GM23338 (cell line): ENCODE measurements at regions not wholly inside any gene's neighbourhood (a gene's known extent, or its start where the extent isn't known, plus 50 kb on each side); places are given as distances from the start of the nearest gene placed in this dataset.

Source experiments
- ATAC-seq: fragments of 200-7000 bp; cut with Tn5 transposase; 3 replicates; pipeline ENCODE4 v1.9.1; 2020
- DNase-seq: peaks from one replicate; pipeline ENCODE4 v3.0.0-alpha.2; 2015; ENCODE audit warnings: low spot score
- H2AFZ ChIP-seq: fragments of 200-600 bp; sonication (generic); 2 replicates; pipeline ENCODE4 v1.8.0; 2016; ENCODE audit warnings: antibody characterized with exemption, mild to moderate bottlenecking, moderate library complexity
- H3F3A ChIP-seq: fragments of 200-600 bp; sonication (generic); replicated peaks from 2 replicates; pipeline ENCODE4 v1.8.0; 2017; ENCODE audit warnings: antibody characterized with exemption, mixed run types, low read depth
- H3K27ac ChIP-seq: fragments of 200-600 bp; sonication (generic); 2 replicates; pipeline ENCODE4 v1.6.1; 2016; ENCODE audit warnings: low read depth
- H3K27me3 ChIP-seq: fragments of 200-600 bp; sonication (generic); 2 replicates; pipeline ENCODE4 v1.8.0; 2016; ENCODE audit warnings: mild to moderate bottlenecking, mixed run types, moderate library complexity; ENCODE audit not compliant: insufficient read depth
- H3K36me3 ChIP-seq: fragments of 200-600 bp; sonication (generic); 2 replicates; pipeline ENCODE4 v1.8.0; 2016; ENCODE audit warnings: mild to moderate bottlenecking; ENCODE audit not compliant: insufficient read depth
- H3K4me1 ChIP-seq: fragments of 200-600 bp; sonication (generic); 2 replicates; pipeline ENCODE4 v1.8.0; 2016; ENCODE audit warnings: mild to moderate bottlenecking, moderate library complexity; ENCODE audit not compliant: insufficient read depth
- H3K4me2 ChIP-seq: fragments of 200-600 bp; sonication (generic); 2 replicates; pipeline ENCODE4 v1.7.1; 2017; ENCODE audit warnings: mixed run types
- H3K4me3 ChIP-seq: fragments of 200-600 bp; sonication (generic); 2 replicates; pipeline ENCODE4 v1.6.1; 2016; ENCODE audit warnings: mixed run types
- H3K79me2 ChIP-seq: fragments of 200-600 bp; sonication (generic); replicated peaks from 2 replicates; pipeline ENCODE4 v1.8.0; 2017; ENCODE audit warnings: mild to moderate bottlenecking; ENCODE audit not compliant: insufficient read depth
- H3K9me2 ChIP-seq: fragments of 200-600 bp; sonication (generic); 2 replicates; pipeline ENCODE4 v1.8.0; 2017; ENCODE audit not compliant: insufficient read depth
- H4K20me1 ChIP-seq: fragments of 200-600 bp; sonication (generic); replicated peaks from 2 replicates; pipeline ENCODE4 v1.8.0; 2017; ENCODE audit warnings: mild to moderate bottlenecking; ENCODE audit not compliant: insufficient read depth
- H3K27ac Mint-ChIP-seq: 2 replicates; pipeline ENCODE4 v1.8.0; 2020; ENCODE audit warnings: inconsistent platforms, mild to moderate bottlenecking, moderate library complexity, mixed read lengths
- H3K27me3 Mint-ChIP-seq: 3 replicates; pipeline ENCODE4 v1.8.0; 2022; ENCODE audit warnings: low read depth, mild to moderate bottlenecking, moderate library complexity, mixed read lengths, inconsistent platforms; ENCODE audit not compliant: insufficient read depth, poor library complexity
- H3K36me3 Mint-ChIP-seq: 3 replicates; pipeline ENCODE4 v1.8.0; 2021; ENCODE audit warnings: low read depth, mild to moderate bottlenecking, inconsistent platforms, moderate library complexity, mixed read lengths
- H3K4me1 Mint-ChIP-seq: 3 replicates; pipeline ENCODE4 v1.8.0; 2020; ENCODE audit warnings: mild to moderate bottlenecking, inconsistent platforms, mixed read lengths
- H3K4me3 Mint-ChIP-seq: 3 replicates; pipeline ENCODE4 v1.8.0; 2021; ENCODE audit warnings: moderate library complexity, mild to moderate bottlenecking, inconsistent platforms, mixed read lengths
- H3K9me3 Mint-ChIP-seq: 3 replicates; pipeline ENCODE4 v1.8.0; 2020; ENCODE audit warnings: moderate library complexity, mild to moderate bottlenecking, inconsistent platforms, mixed read lengths
- CREB1 ChIP-seq: fragments of 250-450 bp; sonication (Bioruptor Pico); IDR thresholded peaks from 2 replicates; pipeline ENCODE4 v1.5.0; 2020; ENCODE audit warnings: low read depth, mild to moderate bottlenecking, moderate library complexity
- CTCF ChIP-seq, 2 experiments: fragments of 200-600 bp in 1 of 2; sonication (generic) in 1 of 2; conservative IDR thresholded peaks; 2 replicates each; pipeline versions ENCODE4 v1.5.1 to v1.6.1; 2016 to 2017; ENCODE audit warnings: antibody characterized with exemption in 2 of 2, low read depth in 2 of 2, mild to moderate bottlenecking in 2 of 2, moderate library complexity in 1 of 2
- ETS1 ChIP-seq: IDR thresholded peaks from 2 replicates; pipeline ENCODE4 v1.6.1; 2016; ENCODE audit warnings: antibody characterized with exemption
- EZH2 ChIP-seq: fragments of 200-600 bp; sonication (generic); IDR thresholded peaks from one replicate; pipeline ENCODE4 v1.8.0; 2017; ENCODE audit warnings: antibody characterized with exemption, mild to moderate bottlenecking, low read depth; ENCODE audit not compliant: unreplicated experiment
- EZH2phosphoT487 ChIP-seq: fragments of 200-600 bp; sonication (generic); IDR thresholded peaks from one replicate; pipeline ENCODE4 v1.8.1; 2018; ENCODE audit warnings: antibody characterized with exemption; ENCODE audit not compliant: unreplicated experiment
- JUNB ChIP-seq: IDR thresholded peaks from one replicate; pipeline ENCODE4 v1.6.1; 2016; ENCODE audit warnings: antibody characterized with exemption; ENCODE audit not compliant: unreplicated experiment
- NANOG ChIP-seq: IDR thresholded peaks from 2 replicates; pipeline ENCODE4 v1.6.1; 2016; ENCODE audit warnings: antibody characterized with exemption, borderline replicate concordance
- POLR2AphosphoS5 ChIP-seq: IDR thresholded peaks from 2 replicates; pipeline ENCODE4 v1.6.1; 2016; ENCODE audit warnings: antibody characterized with exemption, low read depth
- REST ChIP-seq: IDR thresholded peaks from one replicate; pipeline ENCODE4 v1.6.1; 2018; ENCODE audit warnings: antibody characterized with exemption; ENCODE audit not compliant: unreplicated experiment
- STAT1 ChIP-seq: IDR thresholded peaks from one replicate; pipeline ENCODE4 v1.6.1; 2016; ENCODE audit warnings: antibody characterized with exemption; ENCODE audit not compliant: unreplicated experiment
- ZNF114 ChIP-seq: fragments of 250-450 bp; sonication (Bioruptor Pico); IDR thresholded peaks from 2 replicates; pipeline ENCODE4 v1.5.0; 2020; ENCODE audit warnings: mild to moderate bottlenecking, moderate library complexity
- ZNF331 ChIP-seq: fragments of 250-450 bp; sonication (Bioruptor Pico); IDR thresholded peaks from 2 replicates; pipeline ENCODE4 v1.5.0; 2020; ENCODE audit warnings: low read depth, mild to moderate bottlenecking, moderate library complexity
- ZNF462 ChIP-seq: fragments of 250-450 bp; sonication (Bioruptor Pico); IDR thresholded peaks from 2 replicates; pipeline ENCODE4 v1.5.0; 2020; ENCODE audit warnings: mild to moderate bottlenecking, moderate library complexity

- no peaks in the 10 kb centered on the region for H3F3A ChIP-seq
- no peak overlapping the region for H3K27ac ChIP-seq
- Mint-ChIP-seq H3K4me1 (peaks cover 22% of the 10 kb centered on the region), H3K27me3 (peaks cover 2% of the 10 kb centered on the region), H3K36me3 (no peaks in the 10 kb centered on the region), H3K9me3 (no peaks in the 10 kb centered on the region), H3K4me3 (no peak overlapping the region), H3K27ac (no peak overlapping the region)
- DNase-seq (no peak), ATAC-seq (peak; percentile 38)
- H2AFZ ChIP-seq: no peak overlapping the region
- H3K4me2 ChIP-seq: no peak overlapping the region
- no peaks in the 10 kb centered on the region for H3K36me3 ChIP-seq
- TF ChIP-seq POLR2AphosphoS5 (no peak), ZNF331 (CRISPR knock-in tag) (no peak), REST (no peak), JUNB (no peak), ETS1 (no peak), EZH2 (no peak), ZNF114 (no peak), EZH2phosphoT487 (no peak), NANOG (no peak), CTCF (conservative IDR thresholded peaks at IDR 0.05; ENCODE audit: low read depth in 2 of 2) (no peak), STAT1 (no peak), ZNF462 (CRISPR knock-in tag) (no peak), CREB1 (CRISPR knock-in tag) (no peak)
- H3K9me2 ChIP-seq: peaks cover 5% of the 10 kb centered on the region; the same call in 1 of the 2 replicates
- H3K4me1 ChIP-seq: peaks cover 11% of the 10 kb centered on the region
- no peaks in the 10 kb centered on the region for H3K79me2 ChIP-seq
- no peak overlapping the region for H3K4me3 ChIP-seq
- no peaks in the 10 kb centered on the region for H3K27me3 ChIP-seq
- H4K20me1 ChIP-seq: no peaks in the 10 kb centered on the region
Measured at GRCh38 chr13:53398051-53398450, 369.4 kb downstream of the OLFM4 start.
